ENCODE measurements at regions not wholly inside any gene's neighbourhood (a gene's known extent, or its start where the extent isn't known, plus 50 kb on each side); places are given as distances from the start of the nearest gene placed in this dataset.

DNA sequence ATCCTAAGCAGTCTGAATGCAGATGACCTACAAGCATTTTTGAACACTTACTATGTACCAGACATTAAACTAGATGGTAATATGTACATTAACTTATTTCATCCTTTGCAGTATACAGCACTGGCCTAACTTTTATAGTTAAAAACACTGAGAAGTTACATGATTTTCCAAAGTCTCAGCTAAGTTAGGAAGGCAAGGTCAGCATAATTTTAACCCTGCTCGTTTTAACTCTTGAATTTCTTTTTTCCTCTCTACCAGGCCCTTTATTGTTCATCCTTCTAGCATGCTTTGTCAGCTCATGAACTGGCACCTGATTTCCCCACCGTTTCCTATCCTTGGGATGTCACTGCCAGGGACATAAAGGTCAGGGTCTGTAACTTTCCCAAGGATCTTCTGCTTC lies 76.9 kb upstream of the ZC3H11B start:
- no peak for TF ChIP-seq CTCF (IDR thresholded peaks at IDR 0.05)
- DNase-seq (ENCODE audit: low spot score) (no peak), ATAC-seq (ENCODE audit: low FRiP score) (no peak)

- no peak for TF ChIP-seq CTCF (IDR thresholded peaks at IDR 0.05)
- no peak for DNase-seq (ENCODE audit: low spot score)
- ATAC-seq (ENCODE audit: low FRiP score) = no peak
Observed at GRCh38 chr1:219687779-219688178, 74.9 kb upstream of the ZC3H11B start.

DNA sequence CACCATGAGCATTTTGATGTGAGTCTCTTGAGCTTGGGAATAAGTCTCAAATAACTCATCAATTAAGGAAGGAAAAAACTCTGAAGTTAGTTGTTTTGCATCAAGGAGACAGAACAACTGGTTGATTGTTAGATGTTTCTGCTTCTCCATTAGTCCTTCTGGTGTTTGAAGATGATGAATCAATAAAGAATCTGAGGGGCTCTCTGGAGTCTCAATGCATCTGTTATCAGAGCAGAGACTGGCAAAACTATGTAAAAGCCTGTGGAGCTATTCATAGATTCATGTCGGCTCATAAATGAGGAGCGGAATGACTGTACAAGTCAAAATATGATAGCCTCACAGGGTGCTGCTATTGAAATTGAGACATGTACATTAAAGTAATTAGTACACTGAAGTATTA lies 73.3 kb upstream of the ZC3H11B start:
- ATAC-seq (ENCODE audit: low FRiP score) (no peak), DNase-seq (ENCODE audit: low spot score) (no peak)
- TF ChIP-seq CTCF (IDR thresholded peaks at IDR 0.05) = no peak

DNA sequence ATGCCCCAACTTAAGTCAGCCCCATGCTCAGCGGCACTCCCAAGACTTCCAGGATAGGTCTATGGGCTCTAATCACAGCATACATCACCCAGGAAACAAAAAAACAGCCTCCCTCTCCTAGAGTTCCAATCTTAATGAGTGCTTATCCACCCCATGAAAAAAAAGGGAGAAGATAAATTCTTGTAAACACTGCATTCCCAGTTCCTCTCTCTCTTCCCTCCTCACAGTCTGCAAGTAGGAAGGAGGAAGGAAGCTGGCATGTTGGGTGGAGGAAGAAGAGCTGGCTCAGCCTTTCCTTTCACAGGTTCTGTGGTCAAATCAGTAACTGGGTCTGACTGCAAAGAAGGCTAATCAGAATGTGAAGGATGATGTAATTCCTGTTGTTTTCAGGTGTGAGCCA lies 69.9 kb upstream of the ZC3H11B start:
- no peak for TF ChIP-seq CTCF (IDR thresholded peaks at IDR 0.05)
- ATAC-seq (ENCODE audit: low FRiP score) (no peak), DNase-seq (ENCODE audit: low spot score) (no peak)

DNA sequence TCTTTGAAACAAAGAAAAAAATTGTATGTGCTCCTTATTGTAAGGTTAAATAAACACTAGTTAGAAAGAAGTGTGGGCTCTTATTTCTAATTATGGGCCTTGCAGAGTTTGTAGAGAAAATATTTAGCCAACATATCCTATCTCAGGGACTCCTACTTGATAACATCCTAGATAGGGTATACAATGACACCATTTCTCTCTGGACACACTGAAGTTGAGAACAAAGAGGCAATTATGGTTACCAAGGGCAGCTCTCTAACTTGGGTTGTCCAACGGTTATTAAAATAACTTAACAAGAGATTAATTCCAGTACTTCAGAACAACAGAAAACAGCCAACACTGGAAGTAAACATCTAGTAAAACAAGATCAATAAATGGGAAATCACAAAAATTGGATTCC lies 69.0 kb upstream of the ZC3H11B start:
- no peak for TF ChIP-seq CTCF (IDR thresholded peaks at IDR 0.05)
- ATAC-seq (ENCODE audit: low FRiP score) = no peak
- no peak for DNase-seq (ENCODE audit: low spot score)

DNA sequence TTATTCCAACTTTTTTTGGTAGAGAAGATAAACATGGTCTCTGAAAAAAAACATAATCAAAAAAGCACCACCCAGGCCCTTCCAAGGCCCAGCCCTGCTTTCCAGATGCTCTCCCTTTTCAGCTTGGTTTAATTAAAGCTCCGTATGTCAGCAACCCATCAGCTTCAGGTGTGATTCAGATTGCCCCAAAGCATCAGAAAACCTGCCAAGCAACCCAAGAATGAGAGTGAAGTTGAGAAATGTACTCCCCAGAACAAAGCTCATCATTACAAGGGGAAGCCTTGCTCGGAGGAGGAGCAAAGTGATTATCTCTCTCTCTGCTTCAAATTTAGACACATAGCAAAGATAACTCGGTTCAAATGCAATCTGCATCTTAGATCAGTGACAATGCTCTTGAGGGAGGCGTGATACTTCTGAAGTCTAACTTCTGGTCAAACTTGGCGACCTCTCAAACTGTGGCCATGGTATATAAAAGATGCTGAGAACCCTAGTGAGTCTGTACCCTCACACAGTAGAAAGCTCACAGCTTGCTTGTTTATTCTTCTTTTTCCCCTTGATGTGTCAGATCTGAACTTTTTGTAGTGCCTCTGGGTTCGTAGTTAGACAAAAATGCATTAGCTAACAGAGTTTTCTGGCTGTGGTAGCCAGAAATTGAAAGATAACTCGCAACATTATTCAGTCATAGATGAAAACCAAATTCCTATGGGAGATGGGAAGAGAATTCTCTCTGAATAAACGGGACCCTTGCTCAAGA lies 63.3 kb upstream of the ZC3H11B start:
- TF ChIP-seq CTCF (IDR thresholded peaks at IDR 0.05) = no peak
- DNase-seq (ENCODE audit: low spot score) = no peak
- ATAC-seq (ENCODE audit: low FRiP score) = peak; percentile 64

DNA sequence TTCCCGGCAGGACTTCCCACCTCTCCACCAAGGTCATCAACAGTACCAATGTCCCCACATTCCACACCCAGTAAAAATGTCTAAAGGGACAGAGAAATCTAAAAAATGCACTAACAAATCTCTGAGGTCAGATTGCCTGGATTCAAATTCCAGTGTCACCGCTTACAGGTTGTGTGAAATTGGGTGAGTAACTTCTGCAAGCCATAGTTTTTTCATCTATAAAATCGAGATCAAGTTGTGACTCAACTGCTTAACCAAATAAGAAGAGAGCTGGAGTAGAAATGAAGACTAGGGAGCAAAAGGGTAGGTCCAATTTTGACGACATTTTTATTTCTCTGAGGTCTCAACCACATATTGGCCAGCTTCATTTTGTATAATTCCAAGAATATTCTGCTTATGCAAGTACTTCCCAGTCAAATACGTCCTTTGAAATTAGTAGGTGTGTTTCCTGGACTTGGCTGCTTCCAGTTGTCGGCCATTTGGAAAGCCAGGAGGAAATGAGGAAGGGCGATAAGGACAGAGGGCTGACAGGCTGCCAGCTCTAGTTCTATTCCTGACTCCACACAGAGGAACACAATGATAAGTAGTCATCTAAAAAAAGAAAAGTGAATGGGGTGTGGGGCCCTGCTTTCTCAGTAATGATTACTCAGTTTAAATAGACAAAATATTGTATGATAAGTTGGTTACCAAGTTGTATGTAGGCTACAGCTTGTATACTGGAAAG lies 57.7 kb upstream of the ZC3H11B start:
- no peak for TF ChIP-seq CTCF (IDR thresholded peaks at IDR 0.05)
- no peak for ATAC-seq (ENCODE audit: low FRiP score)
- no peak for DNase-seq (ENCODE audit: low spot score)
